Panc1 (cell line): ENCODE measurements at regions not wholly inside any gene's neighbourhood (a gene's known extent, or its start where the extent isn't known, plus 50 kb on each side); places are given as distances from the start of the nearest gene placed in this dataset.

Experiments
- ATAC-seq: fragments of 200-7000 bp; cut with Tn5 transposase; 2 replicates; pipeline ENCODE4 v1.9.1; 2020; ENCODE audit warnings: mild to moderate bottlenecking, moderate library complexity
- BruUV-seq: library from RNA; stranded (reverse); fragments of 400-500 nt; replicated peaks from 2 replicates; lab custom pipeline; 2021; lab: Mats Ljungman, UMichigan
- CTCF ChIA-PET: fragments of 300-600 bp; sonication (Branson Sonifier 250); formaldehyde crosslinking; loops from one replicate; lab custom pipeline; 2022; ENCODE audit warnings: antibody characterized with exemption; lab: Charles Lee
- POLR2A ChIA-PET: fragments of 300-600 bp; sonication (Branson Sonifier 250); formaldehyde crosslinking; loops from one replicate; lab custom pipeline; 2022; ENCODE audit warnings: antibody characterized with exemption; lab: Charles Lee
- DNase-seq: peaks from one replicate; pipeline ENCODE4 v3.0.0-alpha.2; 2010; ENCODE audit warnings: low read depth, low spot score
- H3K27ac ChIP-seq: 2 replicates; pipeline ENCODE4 v1.5.1; 2011; ENCODE audit warnings: mild to moderate bottlenecking, low read length, inconsistent platforms
- H3K27me3 ChIP-seq: fragments of 200-500 bp; sonication (Bioruptor generic); 2 replicates; pipeline ENCODE4 v1.6.0; 2014; ENCODE audit warnings: low read length, inconsistent platforms; ENCODE audit not compliant: control insufficient read depth, insufficient read depth
- H3K36me3 ChIP-seq: fragments of 200-500 bp; sonication (Bioruptor generic); 2 replicates; pipeline ENCODE4 v1.5.1; 2014; ENCODE audit warnings: inconsistent platforms, mild to moderate bottlenecking, low read length, moderate library complexity; ENCODE audit not compliant: control insufficient read depth, insufficient read depth
- H3K4me1 ChIP-seq: 2 replicates; pipeline ENCODE4 v1.5.1; 2011; ENCODE audit warnings: inconsistent platforms, mild to moderate bottlenecking, low read length, moderate library complexity; ENCODE audit not compliant: control insufficient read depth, insufficient read depth
- H3K4me3 ChIP-seq, 2 experiments: 2 replicates each; pipeline ENCODE4 v1.5.1; 2011 to 2012; ENCODE audit warnings: low read depth in 2 of 2, low read length in 2 of 2, mild to moderate bottlenecking in 2 of 2, inconsistent platforms in 1 of 2, moderate library complexity in 1 of 2
- H3K9me3 ChIP-seq: fragments of 200-500 bp; sonication (Bioruptor generic); 2 replicates; pipeline ENCODE4 v1.5.1; 2014; ENCODE audit warnings: low read depth, mild to moderate bottlenecking, inconsistent platforms, low read length, moderate library complexity; ENCODE audit not compliant: control insufficient read depth, insufficient read depth
- POLR2AphosphoS5 ChIP-seq: IDR thresholded peaks from 2 replicates; pipeline ENCODE4 v1.6.1; 2012; ENCODE audit warnings: mild to moderate bottlenecking, low read depth, low read length, moderate library complexity
- SIN3A ChIP-seq: IDR thresholded peaks from 2 replicates; pipeline ENCODE4 v1.6.1; 2012; ENCODE audit warnings: low read depth, mild to moderate bottlenecking, low read length, moderate library complexity, borderline replicate concordance; ENCODE audit not compliant: insufficient read depth
- TCF7L2 ChIP-seq: IDR thresholded peaks from 2 replicates; pipeline ENCODE4 v1.6.1; 2011; ENCODE audit warnings: mild to moderate bottlenecking, low read depth, low read length, inconsistent platforms
- in situ Hi-C: cut with HindIII; loops from 2 replicates; pipeline ENCODE4 v1.10.0; 2016; ENCODE audit warnings: low sequenced_read_pairs, low pct_unique_long_range_greater_than_20kb
- intact Hi-C: fragments of 100-400 bp; cut with micrococcal nuclease; formaldehyde crosslinking; loops from one replicate; pipeline ENCODE4 v1.10.0; 2022; ENCODE audit not compliant: unreplicated experiment
- TF ChIP-seq, protein P1 (sequence below), 2 experiments: IDR thresholded peaks; 2 replicates each; pipeline ENCODE4 v1.6.1; 2011 to 2012; ENCODE audit warnings: low read depth in 2 of 2, control low read depth in 1 of 2, low read length in 1 of 2, mild to moderate bottlenecking in 1 of 2, moderate library complexity in 1 of 2; ENCODE audit not compliant: insufficient read depth in 1 of 2
- TF ChIP-seq, protein P2 (sequence below): fragments of 450-650 bp; IDR thresholded peaks from 2 replicates; pipeline ENCODE4 v1.5.1; 2017; ENCODE audit warnings: mild to moderate bottlenecking

DNA sequence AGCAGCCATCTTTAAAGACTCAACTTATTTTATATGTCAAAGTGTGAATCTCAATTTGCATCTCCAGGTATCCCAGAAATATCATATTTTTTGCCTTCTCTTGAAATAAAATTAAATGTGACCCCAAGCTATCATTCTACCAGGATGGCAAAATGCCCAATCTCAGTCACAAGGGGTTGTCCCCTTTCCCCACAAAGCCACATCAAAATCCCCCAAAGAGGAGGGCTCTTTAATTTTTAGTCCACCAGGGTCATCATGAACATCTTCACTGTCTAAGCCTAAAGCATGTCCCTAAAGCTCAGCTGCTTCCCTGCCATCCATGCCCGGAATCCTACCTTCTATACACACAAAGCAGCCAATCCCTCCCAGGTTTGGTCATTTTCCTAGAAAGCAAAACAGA is 670.5 kb upstream of the KLF4 start:
- Histone ChIP-seq H3K36me3 (no peaks in the 10 kb centered on the region), H3K9me3 (no peaks in the 10 kb centered on the region), H3K27ac (no peak overlapping the region), H3K4me3 (no peak overlapping the region), H3K27me3 (no peaks in the 10 kb centered on the region), H3K4me1 (no peaks in the 10 kb centered on the region)
- intact Hi-C loops: no loop called here
- POLR2A ChIA-PET: no interaction called here
- CTCF ChIA-PET: no interaction called here
- ATAC-seq: no peak
- DNase-seq: no peak
- TF ChIP-seq TCF7L2 (no peak), SIN3A (no peak), POLR2AphosphoS5 (no peak)
- TF ChIP-seq, protein P1, sequence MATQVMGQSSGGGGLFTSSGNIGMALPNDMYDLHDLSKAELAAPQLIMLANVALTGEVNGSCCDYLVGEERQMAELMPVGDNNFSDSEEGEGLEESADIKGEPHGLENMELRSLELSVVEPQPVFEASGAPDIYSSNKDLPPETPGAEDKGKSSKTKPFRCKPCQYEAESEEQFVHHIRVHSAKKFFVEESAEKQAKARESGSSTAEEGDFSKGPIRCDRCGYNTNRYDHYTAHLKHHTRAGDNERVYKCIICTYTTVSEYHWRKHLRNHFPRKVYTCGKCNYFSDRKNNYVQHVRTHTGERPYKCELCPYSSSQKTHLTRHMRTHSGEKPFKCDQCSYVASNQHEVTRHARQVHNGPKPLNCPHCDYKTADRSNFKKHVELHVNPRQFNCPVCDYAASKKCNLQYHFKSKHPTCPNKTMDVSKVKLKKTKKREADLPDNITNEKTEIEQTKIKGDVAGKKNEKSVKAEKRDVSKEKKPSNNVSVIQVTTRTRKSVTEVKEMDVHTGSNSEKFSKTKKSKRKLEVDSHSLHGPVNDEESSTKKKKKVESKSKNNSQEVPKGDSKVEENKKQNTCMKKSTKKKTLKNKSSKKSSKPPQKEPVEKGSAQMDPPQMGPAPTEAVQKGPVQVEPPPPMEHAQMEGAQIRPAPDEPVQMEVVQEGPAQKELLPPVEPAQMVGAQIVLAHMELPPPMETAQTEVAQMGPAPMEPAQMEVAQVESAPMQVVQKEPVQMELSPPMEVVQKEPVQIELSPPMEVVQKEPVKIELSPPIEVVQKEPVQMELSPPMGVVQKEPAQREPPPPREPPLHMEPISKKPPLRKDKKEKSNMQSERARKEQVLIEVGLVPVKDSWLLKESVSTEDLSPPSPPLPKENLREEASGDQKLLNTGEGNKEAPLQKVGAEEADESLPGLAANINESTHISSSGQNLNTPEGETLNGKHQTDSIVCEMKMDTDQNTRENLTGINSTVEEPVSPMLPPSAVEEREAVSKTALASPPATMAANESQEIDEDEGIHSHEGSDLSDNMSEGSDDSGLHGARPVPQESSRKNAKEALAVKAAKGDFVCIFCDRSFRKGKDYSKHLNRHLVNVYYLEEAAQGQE (IDR thresholded peaks at IDR 0.05; ENCODE audit: insufficient read depth in 1 of 2, low read depth in 2 of 2, low read length in 1 of 2): no peak
- TF ChIP-seq, protein P2, sequence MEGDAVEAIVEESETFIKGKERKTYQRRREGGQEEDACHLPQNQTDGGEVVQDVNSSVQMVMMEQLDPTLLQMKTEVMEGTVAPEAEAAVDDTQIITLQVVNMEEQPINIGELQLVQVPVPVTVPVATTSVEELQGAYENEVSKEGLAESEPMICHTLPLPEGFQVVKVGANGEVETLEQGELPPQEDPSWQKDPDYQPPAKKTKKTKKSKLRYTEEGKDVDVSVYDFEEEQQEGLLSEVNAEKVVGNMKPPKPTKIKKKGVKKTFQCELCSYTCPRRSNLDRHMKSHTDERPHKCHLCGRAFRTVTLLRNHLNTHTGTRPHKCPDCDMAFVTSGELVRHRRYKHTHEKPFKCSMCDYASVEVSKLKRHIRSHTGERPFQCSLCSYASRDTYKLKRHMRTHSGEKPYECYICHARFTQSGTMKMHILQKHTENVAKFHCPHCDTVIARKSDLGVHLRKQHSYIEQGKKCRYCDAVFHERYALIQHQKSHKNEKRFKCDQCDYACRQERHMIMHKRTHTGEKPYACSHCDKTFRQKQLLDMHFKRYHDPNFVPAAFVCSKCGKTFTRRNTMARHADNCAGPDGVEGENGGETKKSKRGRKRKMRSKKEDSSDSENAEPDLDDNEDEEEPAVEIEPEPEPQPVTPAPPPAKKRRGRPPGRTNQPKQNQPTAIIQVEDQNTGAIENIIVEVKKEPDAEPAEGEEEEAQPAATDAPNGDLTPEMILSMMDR: no peak
- no TSS peak for BruUV-seq
- in situ Hi-C loops: no loop called here

DNA sequence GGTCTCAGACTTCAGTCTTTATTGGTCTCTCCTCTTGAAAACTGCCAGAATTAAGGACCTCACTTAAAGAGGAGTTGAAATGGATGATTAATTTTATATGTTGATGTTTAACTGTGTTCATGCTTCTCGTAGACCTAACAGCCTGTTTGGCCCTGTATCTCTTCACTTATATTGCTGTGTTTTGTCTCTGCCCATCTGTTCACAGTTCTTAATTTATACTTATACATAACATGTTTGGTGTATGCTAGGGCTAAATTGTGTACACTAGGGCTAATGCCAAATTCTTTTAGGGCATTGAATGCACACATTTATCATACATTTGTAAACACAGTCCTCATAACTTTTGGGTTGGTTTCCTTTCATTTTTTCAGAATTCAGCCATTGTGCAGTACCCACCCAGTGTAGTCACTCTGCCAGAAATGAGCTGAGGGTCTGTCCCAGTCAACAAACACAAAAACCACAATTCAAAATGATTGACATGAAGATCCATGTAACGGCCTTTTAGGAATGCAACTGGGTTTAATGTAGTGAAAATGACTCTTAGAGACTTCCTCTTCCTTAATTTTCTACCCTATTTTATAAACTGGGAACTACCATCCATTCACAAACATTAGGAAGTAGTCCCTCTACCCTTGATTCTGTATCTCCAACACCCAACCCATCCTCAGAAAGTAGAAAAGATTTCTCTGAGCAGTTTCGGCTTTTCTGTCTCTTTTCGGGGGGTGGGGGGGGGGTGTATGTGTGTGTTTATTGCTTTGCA is 668.8 kb upstream of the KLF4 start:
- no peak overlapping the region for H3K27ac ChIP-seq
- no peaks in the 10 kb centered on the region for H3K4me1 ChIP-seq
- ChIA-PET CTCF (no interaction called here), POLR2A (no interaction called here)
- no peak for DNase-seq
- no peaks in the 10 kb centered on the region for H3K36me3 ChIP-seq
- in situ Hi-C loops (no loop called here), intact Hi-C loops (no loop called here)
- no peak overlapping the region for H3K4me3 ChIP-seq
- TF ChIP-seq, protein P2: no peak
- no peak for TF ChIP-seq POLR2AphosphoS5
- no peak for TF ChIP-seq SIN3A
- no peak for TF ChIP-seq TCF7L2
- BruUV-seq: no TSS peak
- no peaks in the 10 kb centered on the region for H3K9me3 ChIP-seq
- no peaks in the 10 kb centered on the region for H3K27me3 ChIP-seq
- ATAC-seq: no peak
